SU-DHL-6 (cell line): ENCODE measurements at regions not wholly inside any gene's neighbourhood (a gene's known extent, or its start where the extent isn't known, plus 50 kb on each side); places are given as distances from the start of the nearest gene placed in this dataset.

Experiments used
- H2AFZ ChIP-seq: fragments of 200-600 bp; sonication (generic); 2 replicates; pipeline ENCODE4 v1.6.1; 2014; ENCODE audit warnings: low read depth, mild to moderate bottlenecking, moderate library complexity, mixed read lengths, antibody characterized with exemption, low read length; ENCODE audit not compliant: severe bottlenecking
- H3F3A ChIP-seq: fragments of 200-600 bp; shearing (Covaris generic); 2 replicates; pipeline ENCODE4 v1.6.0; 2016; ENCODE audit warnings: antibody characterized with exemption, mild to moderate bottlenecking; ENCODE audit not compliant: insufficient read depth
- H3K27ac ChIP-seq: fragments of 200-600 bp; sonication (generic); 2 replicates; pipeline ENCODE4 v1.5.1; 2016; ENCODE audit warnings: low read depth, mild to moderate bottlenecking, low read length, moderate library complexity, mixed read lengths
- H3K27me3 ChIP-seq: fragments of 200-600 bp; sonication (generic), shearing (Covaris generic); 2 replicates; pipeline ENCODE4 v1.6.0; 2014; ENCODE audit warnings: mild to moderate bottlenecking, low read length
- H3K36me3 ChIP-seq: fragments of 200-600 bp; sonication (generic); 2 replicates; pipeline ENCODE4 v1.6.1; 2014; ENCODE audit warnings: mild to moderate bottlenecking, low read length, mixed read lengths
- H3K4me2 ChIP-seq: fragments of 300-600, 200-600 bp; shearing (Covaris generic), sonication (generic); 2 replicates; pipeline ENCODE4 v1.6.0; 2014; ENCODE audit warnings: low read length, low read depth, mild to moderate bottlenecking; ENCODE audit not compliant: poor library complexity, severe bottlenecking
- H3K4me3 ChIP-seq: fragments of 200-600 bp; sonication (generic); 2 replicates; pipeline ENCODE4 v1.5.1; 2014; ENCODE audit warnings: antibody characterized with exemption, low read length, mild to moderate bottlenecking, mixed read lengths; ENCODE audit not compliant: insufficient read depth, poor library complexity, severe bottlenecking
- H3K79me2 ChIP-seq: fragments of 200-600 bp; sonication (generic); 2 replicates; pipeline ENCODE4 v1.6.1; 2014; ENCODE audit warnings: mild to moderate bottlenecking, low read length, moderate library complexity; ENCODE audit not compliant: insufficient read depth
- H3K9ac ChIP-seq: fragments of 200-600 bp; sonication (generic); 2 replicates; pipeline ENCODE4 v1.7.0; 2014; ENCODE audit warnings: mild to moderate bottlenecking, low read length
- H3K9me2 ChIP-seq: fragments of 200-600 bp; sonication (generic); replicated peaks from 2 replicates; pipeline ENCODE4 v1.6.1; 2014; ENCODE audit warnings: low read length; ENCODE audit not compliant: insufficient read depth
- H3K9me3 ChIP-seq: fragments of 200-600 bp; sonication (generic); 2 replicates; pipeline ENCODE4 v1.6.1; 2014; ENCODE audit warnings: low read length, mixed read lengths; ENCODE audit not compliant: insufficient read depth
- H4K20me1 ChIP-seq: fragments of 200-600 bp; sonication (generic); 2 replicates; pipeline ENCODE4 v1.6.1; 2014; ENCODE audit warnings: low read depth, mild to moderate bottlenecking, antibody characterized with exemption, low read length, moderate library complexity, mixed read lengths
- CTCF ChIP-seq: fragments of 200-600 bp; sonication (generic); IDR thresholded peaks from one replicate; pipeline ENCODE4 v1.5.1; 2017; ENCODE audit warnings: antibody characterized with exemption, mild to moderate bottlenecking, low read length, moderate library complexity; ENCODE audit not compliant: insufficient read depth, poor library complexity, severe bottlenecking
- EZH2phosphoT487 ChIP-seq: fragments of 200-600 bp; sonication (generic), shearing (Covaris generic); conservative IDR thresholded peaks from 2 replicates; pipeline ENCODE4 v1.6.1; 2018; ENCODE audit warnings: mild to moderate bottlenecking, antibody characterized with exemption, low read length, moderate library complexity, mixed read lengths

GRCh38 chr15:93985925-93986324 lies 245.4 kb upstream of the MCTP2 start:
- Histone ChIP-seq H3K9ac (no peak overlapping the region), H3K4me2 (no peak overlapping the region), H3K36me3 (no peaks in the 10 kb centered on the region), H3K27me3 (no peaks in the 10 kb centered on the region), H3K4me3 (no peak overlapping the region), H3K27ac (no peak overlapping the region), H3K9me2 (no peaks in the 10 kb centered on the region), H3K9me3 (no peaks in the 10 kb centered on the region), H4K20me1 (no peaks in the 10 kb centered on the region), H2AFZ (no peak overlapping the region), H3K79me2 (no peaks in the 10 kb centered on the region), H3F3A (no peaks in the 10 kb centered on the region)
- TF ChIP-seq EZH2phosphoT487 (no peak), CTCF (no peak)

- no peak overlapping the region for H3K9ac ChIP-seq
- H3K9me3 ChIP-seq: no peaks in the 10 kb centered on the region
- H3K4me3 ChIP-seq: no peak overlapping the region
- no peaks in the 10 kb centered on the region for H3K9me2 ChIP-seq
- no peak overlapping the region for H2AFZ ChIP-seq
- H4K20me1 ChIP-seq: no peaks in the 10 kb centered on the region
- H3F3A ChIP-seq: no peaks in the 10 kb centered on the region
- TF ChIP-seq CTCF (no peak), EZH2phosphoT487 (no peak)
- H3K4me2 ChIP-seq: no peak overlapping the region
- H3K79me2 ChIP-seq: no peaks in the 10 kb centered on the region
- H3K27me3 ChIP-seq: no peaks in the 10 kb centered on the region
- H3K36me3 ChIP-seq: no peaks in the 10 kb centered on the region
- H3K27ac ChIP-seq: no peak overlapping the region
Measured at GRCh38 chr15:93985176-93985575, 246.2 kb upstream of the MCTP2 start.

- no peaks in the 10 kb centered on the region for H4K20me1 ChIP-seq
- no peaks in the 10 kb centered on the region for H3K79me2 ChIP-seq
- no peaks in the 10 kb centered on the region for H3F3A ChIP-seq
- no peaks in the 10 kb centered on the region for H3K9me3 ChIP-seq
- H3K4me3 ChIP-seq: no peak overlapping the region
- no peaks in the 10 kb centered on the region for H3K9me2 ChIP-seq
- TF ChIP-seq CTCF: no peak
- TF ChIP-seq EZH2phosphoT487: no peak
- no peak overlapping the region for H3K27ac ChIP-seq
- no peak overlapping the region for H2AFZ ChIP-seq
- no peak overlapping the region for H3K4me2 ChIP-seq
- H3K36me3 ChIP-seq: no peaks in the 10 kb centered on the region
- no peak overlapping the region for H3K9ac ChIP-seq
- H3K27me3 ChIP-seq: no peaks in the 10 kb centered on the region
Measured at GRCh38 chr15:93983526-93983925, 247.8 kb upstream of the MCTP2 start.

GRCh38 chr15:93982226-93982727 lies 249.1 kb upstream of the MCTP2 start:
- no peak overlapping the region for H3K4me2 ChIP-seq
- no peaks in the 10 kb centered on the region for H3F3A ChIP-seq
- H3K9me3 ChIP-seq: no peaks in the 10 kb centered on the region
- H3K9me2 ChIP-seq: no peaks in the 10 kb centered on the region
- H2AFZ ChIP-seq: no peak overlapping the region
- TF ChIP-seq EZH2phosphoT487: no peak
- TF ChIP-seq CTCF: no peak
- H3K4me3 ChIP-seq: no peak overlapping the region
- no peaks in the 10 kb centered on the region for H3K79me2 ChIP-seq
- no peaks in the 10 kb centered on the region for H3K36me3 ChIP-seq
- H4K20me1 ChIP-seq: no peaks in the 10 kb centered on the region
- no peaks in the 10 kb centered on the region for H3K27me3 ChIP-seq
- H3K27ac ChIP-seq: no peak overlapping the region
- H3K9ac ChIP-seq: no peak overlapping the region
